ENCODE measurements at regions not wholly inside any gene's neighbourhood (a gene's known extent, or its start where the extent isn't known, plus 50 kb on each side); places are given as distances from the start of the nearest gene placed in this dataset.

GRCh38 chr2:220885593-220885992 is 686.5 kb downstream of the EPHA4 start:
- TF ChIP-seq SMAD4 (CRISPR knock-in tag; IDR thresholded peaks at IDR 0.05) (no peak), KAT7 (CRISPR knock-in tag; IDR thresholded peaks at IDR 0.05; ENCODE audit: borderline replicate concordance) (no peak), CTCF (IDR thresholded peaks at IDR 0.05) (no peak), PREB (CRISPR knock-in tag; IDR thresholded peaks at IDR 0.05; ENCODE audit: borderline replicate concordance) (no peak), ATF6 (CRISPR knock-in tag; IDR thresholded peaks at IDR 0.05) (no peak), ESRRA (CRISPR knock-in tag; IDR thresholded peaks at IDR 0.05; ENCODE audit: borderline replicate concordance) (no peak), ZNF138 (CRISPR knock-in tag; conservative IDR thresholded peaks at IDR 0.05) (no peak)

Measured in WTC11 (cell line).